ENCODE measurements at regions not wholly inside any gene's neighbourhood (a gene's known extent, or its start where the extent isn't known, plus 50 kb on each side); places are given as distances from the start of the nearest gene placed in this dataset.

DNA sequence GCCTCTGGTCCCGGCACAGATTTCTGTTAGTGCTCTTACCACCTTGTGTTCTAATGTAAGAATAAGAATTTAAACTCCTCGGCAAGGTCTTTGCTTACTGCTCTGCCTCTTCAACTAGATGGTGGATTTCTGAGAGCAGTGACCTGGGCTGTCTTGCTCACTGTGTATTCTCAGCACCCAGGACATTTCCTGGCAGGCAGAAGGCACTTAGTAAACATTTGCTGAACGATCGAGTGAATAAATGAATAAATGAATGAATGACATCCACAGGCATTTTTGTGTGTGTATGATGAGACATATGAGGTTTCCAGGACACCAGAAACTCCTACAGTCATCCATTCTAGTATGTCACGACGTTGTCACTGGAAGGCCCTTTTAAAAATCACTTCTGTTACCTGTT is 143.2 kb downstream of the BOD1 start:
- Histone ChIP-seq H4K12ac (ENCODE audit: low read depth, low read length) (no peak overlapping the region), H2AFZ (ENCODE audit: insufficient read depth, low read length, poor library complexity) (no peak overlapping the region), H3K4me2 (ENCODE audit: low read length) (no peak overlapping the region), H3K4me3 (ENCODE audit: low read depth, low read length) (no peak overlapping the region), H3K27me3 (ENCODE audit: insufficient read depth, low read length) (no peaks in the 10 kb centered on the region), H4K91ac (ENCODE audit: low read depth, low read length) (no peak overlapping the region), H3K36me3 (ENCODE audit: control insufficient read depth in 1 of 2, insufficient read depth in 2 of 2, low read length in 2 of 2) (no peaks in the 10 kb centered on the region), H3K23ac (ENCODE audit: low read length) (no peak overlapping the region), H3K4me1 (ENCODE audit: control insufficient read depth in 1 of 2, insufficient read depth in 2 of 2, low read length in 2 of 2) (no peaks in the 10 kb centered on the region), H2BK12ac (ENCODE audit: low read length) (no peak overlapping the region), H3K14ac (ENCODE audit: low read length) (no peak overlapping the region), H3K9me3 (ENCODE audit: insufficient read depth, low read depth, low read length) (peaks cover 2% of the 10 kb centered on the region), H3K9ac (ENCODE audit: low read length) (no peak overlapping the region), H3K79me2 (ENCODE audit: control insufficient read depth, insufficient read depth, low read length, poor library complexity) (no peaks in the 10 kb centered on the region), H3K4ac (ENCODE audit: low read depth, low read length) (no peak overlapping the region), H3K27ac (ENCODE audit: low read depth, low read length) (no peak overlapping the region), H3K18ac (ENCODE audit: low read length) (no peak overlapping the region), H2BK120ac (ENCODE audit: insufficient read depth, low read length, poor library complexity) (no peak overlapping the region), H2AK5ac (ENCODE audit: low read length) (no peak overlapping the region), H4K8ac (ENCODE audit: low read depth, low read length) (no peak overlapping the region), H3K79me1 (ENCODE audit: low read length) (no peaks in the 10 kb centered on the region), H2BK5ac (ENCODE audit: low read depth, low read length, poor library complexity) (no peak overlapping the region)
- no CpG with 5 or more reads among the region's 6 CpGs for WGBS (ENCODE audit: extremely low coverage, insufficient coverage, insufficient read length)
- DNase-seq = no peak

DNA sequence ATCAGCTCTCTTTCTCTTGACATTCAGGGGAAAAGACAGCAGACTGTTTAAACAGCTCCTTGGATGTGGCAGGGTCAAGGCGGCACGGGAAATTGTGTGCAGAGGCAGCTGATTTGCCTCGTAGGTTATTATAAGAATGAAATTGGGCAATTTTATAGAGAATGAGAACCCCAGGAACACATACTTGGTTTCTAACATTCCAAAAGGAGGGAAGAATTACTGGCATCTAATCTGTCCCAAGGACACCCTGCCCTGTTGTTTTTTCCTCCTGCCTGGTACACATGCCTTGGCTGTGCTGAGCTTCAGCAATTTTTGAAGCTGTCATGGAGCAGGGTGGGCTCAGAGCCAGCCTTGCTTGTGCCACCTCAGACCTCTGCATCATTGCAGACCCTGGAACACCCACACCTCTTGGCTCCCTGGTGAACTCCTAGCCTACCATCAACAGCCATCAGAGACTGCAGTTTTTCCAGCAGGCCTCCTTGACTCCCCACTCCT is 143.6 kb downstream of the BOD1 start:
- no peak overlapping the region for H2BK120ac ChIP-seq (ENCODE audit: insufficient read depth, low read length, poor library complexity)
- peak in 1 of 2 donors; percentile 50 for DNase-seq
- no peak overlapping the region for H2AFZ ChIP-seq (ENCODE audit: insufficient read depth, low read length, poor library complexity)
- no peak overlapping the region for H2AK5ac ChIP-seq (ENCODE audit: low read length)
- no peak overlapping the region for H3K18ac ChIP-seq (ENCODE audit: low read length)
- no peak overlapping the region for H3K9ac ChIP-seq (ENCODE audit: low read length)
- H3K14ac ChIP-seq (ENCODE audit: low read length) = no peak overlapping the region
- no peaks in the 10 kb centered on the region for H3K79me2 ChIP-seq (ENCODE audit: control insufficient read depth, insufficient read depth, low read length, poor library complexity)
- H3K27me3 ChIP-seq (ENCODE audit: insufficient read depth, low read length) = no peaks in the 10 kb centered on the region
- H3K4ac ChIP-seq (ENCODE audit: low read depth, low read length) = no peak overlapping the region
- no peak overlapping the region for H4K12ac ChIP-seq (ENCODE audit: low read depth, low read length)
- no peaks in the 10 kb centered on the region for H3K4me1 ChIP-seq (ENCODE audit: control insufficient read depth in 1 of 2, insufficient read depth in 2 of 2, low read length in 2 of 2)
- H3K9me3 ChIP-seq (ENCODE audit: insufficient read depth, low read depth, low read length) = no peaks in the 10 kb centered on the region
- no peaks in the 10 kb centered on the region for H3K79me1 ChIP-seq (ENCODE audit: low read length)
- no peak overlapping the region for H3K4me3 ChIP-seq (ENCODE audit: low read depth, low read length)
- WGBS (ENCODE audit: extremely low coverage, insufficient coverage, insufficient read length) = no CpG with 5 or more reads among the region's 3 CpGs
- no peak overlapping the region for H3K23ac ChIP-seq (ENCODE audit: low read length)
- no peak overlapping the region for H2BK12ac ChIP-seq (ENCODE audit: low read length)
- H3K27ac ChIP-seq (ENCODE audit: low read depth, low read length) = no peak overlapping the region
- H3K4me2 ChIP-seq (ENCODE audit: low read length) = no peak overlapping the region
- H4K91ac ChIP-seq (ENCODE audit: low read depth, low read length) = no peak overlapping the region
- no peak overlapping the region for H4K8ac ChIP-seq (ENCODE audit: low read depth, low read length)
- no peaks in the 10 kb centered on the region for H3K36me3 ChIP-seq (ENCODE audit: control insufficient read depth in 1 of 2, insufficient read depth in 2 of 2, low read length in 2 of 2)
- H2BK5ac ChIP-seq (ENCODE audit: low read depth, low read length, poor library complexity) = no peak overlapping the region

DNA sequence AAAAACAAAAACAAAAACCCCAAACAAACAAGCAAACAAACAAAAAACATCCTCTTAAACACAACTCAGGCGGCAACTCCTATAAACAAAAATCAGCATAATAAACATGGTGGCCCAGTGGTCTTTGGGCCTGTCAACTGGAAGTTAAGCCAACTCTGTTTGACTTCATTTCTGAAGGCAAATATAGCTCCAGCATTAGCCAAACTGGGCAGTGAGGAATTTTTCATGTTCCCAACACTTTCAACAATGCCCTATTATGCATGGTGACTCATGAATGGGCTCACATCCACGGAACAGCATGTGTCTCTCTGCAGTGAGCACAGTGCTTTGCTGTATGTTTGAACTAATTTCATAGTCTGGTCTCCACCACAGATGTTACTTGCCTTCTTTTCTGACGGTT is 143.9 kb upstream of the STC2 start:
- H2BK5ac ChIP-seq (ENCODE audit: low read depth, low read length, poor library complexity) = no peak overlapping the region
- H3K23ac ChIP-seq (ENCODE audit: low read length) = no peak overlapping the region
- no peaks in the 10 kb centered on the region for H3K36me3 ChIP-seq (ENCODE audit: control insufficient read depth in 1 of 2, insufficient read depth in 2 of 2, low read length in 2 of 2)
- no peak overlapping the region for H4K8ac ChIP-seq (ENCODE audit: low read depth, low read length)
- H2BK120ac ChIP-seq (ENCODE audit: insufficient read depth, low read length, poor library complexity) = no peak overlapping the region
- no peak overlapping the region for H3K4me3 ChIP-seq (ENCODE audit: low read depth, low read length)
- H4K12ac ChIP-seq (ENCODE audit: low read depth, low read length) = no peak overlapping the region
- no peak overlapping the region for H4K91ac ChIP-seq (ENCODE audit: low read depth, low read length)
- no peak overlapping the region for H2AFZ ChIP-seq (ENCODE audit: insufficient read depth, low read length, poor library complexity)
- H3K18ac ChIP-seq (ENCODE audit: low read length) = no peak overlapping the region
- H3K27ac ChIP-seq (ENCODE audit: low read depth, low read length) = no peak overlapping the region
- H2AK5ac ChIP-seq (ENCODE audit: low read length) = no peak overlapping the region
- H2BK12ac ChIP-seq (ENCODE audit: low read length) = no peak overlapping the region
- DNase-seq = peak in 1 of 2 donors; percentile 44
- no peaks in the 10 kb centered on the region for H3K79me2 ChIP-seq (ENCODE audit: control insufficient read depth, insufficient read depth, low read length, poor library complexity)
- H3K4me2 ChIP-seq (ENCODE audit: low read length) = no peak overlapping the region
- H3K79me1 ChIP-seq (ENCODE audit: low read length) = no peaks in the 10 kb centered on the region
- H3K4me1 ChIP-seq (ENCODE audit: control insufficient read depth in 1 of 2, insufficient read depth in 2 of 2, low read length in 2 of 2) = no peaks in the 10 kb centered on the region
- H3K9me3 ChIP-seq (ENCODE audit: insufficient read depth, low read depth, low read length) = no peaks in the 10 kb centered on the region
- no CpG with 5 or more reads among the region's 3 CpGs for WGBS (ENCODE audit: extremely low coverage, insufficient coverage, insufficient read length)
- no peak overlapping the region for H3K14ac ChIP-seq (ENCODE audit: low read length)
- no peak overlapping the region for H3K4ac ChIP-seq (ENCODE audit: low read depth, low read length)
- no peak overlapping the region for H3K9ac ChIP-seq (ENCODE audit: low read length)
- H3K27me3 ChIP-seq (ENCODE audit: insufficient read depth, low read length) = no peaks in the 10 kb centered on the region

GRCh38 chr5:173468821-173469251 is 140.6 kb upstream of the STC2 start:
- H3K4me3 ChIP-seq (ENCODE audit: low read depth, low read length) = no peak overlapping the region
- H4K91ac ChIP-seq (ENCODE audit: low read depth, low read length) = no peak overlapping the region
- H3K14ac ChIP-seq (ENCODE audit: low read length) = no peak overlapping the region
- H3K9ac ChIP-seq (ENCODE audit: low read length) = no peak overlapping the region
- no peaks in the 10 kb centered on the region for H3K36me3 ChIP-seq (ENCODE audit: control insufficient read depth in 1 of 2, insufficient read depth in 2 of 2, low read length in 2 of 2)
- H2BK12ac ChIP-seq (ENCODE audit: low read length) = no peak overlapping the region
- no peak overlapping the region for H3K18ac ChIP-seq (ENCODE audit: low read length)
- H3K79me1 ChIP-seq (ENCODE audit: low read length) = no peaks in the 10 kb centered on the region
- H3K79me2 ChIP-seq (ENCODE audit: control insufficient read depth, insufficient read depth, low read length, poor library complexity) = no peaks in the 10 kb centered on the region
- H2BK120ac ChIP-seq (ENCODE audit: insufficient read depth, low read length, poor library complexity) = no peak overlapping the region
- no peak overlapping the region for H3K4ac ChIP-seq (ENCODE audit: low read depth, low read length)
- H4K8ac ChIP-seq (ENCODE audit: low read depth, low read length) = no peak overlapping the region
- H2AFZ ChIP-seq (ENCODE audit: insufficient read depth, low read length, poor library complexity) = no peak overlapping the region
- no peak overlapping the region for H4K12ac ChIP-seq (ENCODE audit: low read depth, low read length)
- no peaks in the 10 kb centered on the region for H3K27me3 ChIP-seq (ENCODE audit: insufficient read depth, low read length)
- H3K27ac ChIP-seq (ENCODE audit: low read depth, low read length) = no peak overlapping the region
- peaks cover 1% of the 10 kb centered on the region for H3K9me3 ChIP-seq (ENCODE audit: insufficient read depth, low read depth, low read length)
- H3K4me1 ChIP-seq (ENCODE audit: control insufficient read depth in 1 of 2, insufficient read depth in 2 of 2, low read length in 2 of 2) = no peaks in the 10 kb centered on the region
- DNase-seq = peak; percentile 94 to 96
- H3K4me2 ChIP-seq (ENCODE audit: low read length) = no peak overlapping the region
- no peak overlapping the region for H3K23ac ChIP-seq (ENCODE audit: low read length)
- no peak overlapping the region for H2AK5ac ChIP-seq (ENCODE audit: low read length)
- no peak overlapping the region for H2BK5ac ChIP-seq (ENCODE audit: low read depth, low read length, poor library complexity)
- WGBS (ENCODE audit: extremely low coverage, insufficient coverage, insufficient read length) = no CpG with 5 or more reads among the region's 4 CpGs
